Right lung (tissue), 2 donors: ENCODE measurements at regions not wholly inside any gene's neighbourhood (a gene's known extent, or its start where the extent isn't known, plus 50 kb on each side); places are given as distances from the start of the nearest gene placed in this dataset.
"Not testable (repeated sequence)": the region's sequence is repeated elsewhere in the genome, so short reads cannot be mapped to it uniquely, and the experiment has no call there.

Source experiments
- DNase-seq, 2 donors: peaks; one replicate each; pipeline ENCODE4 v3.0.0-alpha.2; 2013

- no peak for DNase-seq
These were observed 76.0 kb downstream of the CHD9NB start for GRCh38 chr16:52976539-52977167.

GRCh38 chr16:52967744-52968143 lies 85.0 kb downstream of the CHD9NB start:
- no peak for DNase-seq

GRCh38 chr16:52964290-52964689 lies 88.4 kb downstream of the CHD9NB start:
- DNase-seq, result no peak

- no peak for DNase-seq
These were observed 88.8 kb downstream of the CHD9NB start for GRCh38 chr16:52963855-52964242.

- no peak for DNase-seq
These were observed 89.4 kb downstream of the CHD9NB start for GRCh38 chr16:52963212-52963854.

GRCh38 chr16:52958951-52959350 lies 93.7 kb downstream of the CHD9NB start:
- DNase-seq, result no peak

- no peak for DNase-seq
These were observed 95.5 kb downstream of the CHD9NB start for GRCh38 chr16:52957199-52957598.

GRCh38 chr16:52956044-52956443 lies 96.7 kb downstream of the CHD9NB start:
- DNase-seq, result no peak

GRCh38 chr16:52953215-52953614 lies 99.5 kb downstream of the CHD9NB start:
- no peak for DNase-seq

- DNase-seq, result no peak
These were observed 103.8 kb downstream of the CHD9NB start for GRCh38 chr16:52948946-52949345.

GRCh38 chr16:52932321-52932720 lies 120.4 kb downstream of the CHD9NB start:
- DNase-seq, result peak in 1 of 2 donors; percentile 1

GRCh38 chr16:52929478-52930400 lies 123.0 kb downstream of the CHD9NB start:
- DNase-seq, result no peak

- DNase-seq, result no peak
These were observed 123.7 kb downstream of the CHD9NB start for GRCh38 chr16:52928955-52929354.

GRCh38 chr16:52925143-52925542 lies 127.6 kb downstream of the CHD9NB start:
- no peak for DNase-seq

GRCh38 chr16:52924162-52924561 lies 128.5 kb downstream of the CHD9NB start:
- no peak for DNase-seq

- DNase-seq, result no peak
These were observed 131.6 kb downstream of the CHD9NB start for GRCh38 chr16:52921104-52921503.

GRCh38 chr16:52920331-52920730 lies 132.4 kb downstream of the CHD9NB start:
- DNase-seq, result no peak

- DNase-seq, result no peak
These were observed 138.3 kb downstream of the CHD9NB start for GRCh38 chr16:52914428-52914827.

GRCh38 chr16:52912565-52913173 lies 140.0 kb downstream of the CHD9NB start:
- DNase-seq, result peak; percentile 30 to 62

GRCh38 chr16:52908057-52908456 lies 144.6 kb downstream of the CHD9NB start:
- DNase-seq, result not testable (repeated sequence)

GRCh38 chr16:52906281-52906680 lies 146.4 kb downstream of the CHD9NB start:
- DNase-seq, result no peak

GRCh38 chr16:52896478-52897164 lies 156.1 kb downstream of the CHD9NB start:
- DNase-seq, result no peak
